HEK293 (cell line): ENCODE measurements at regions not wholly inside any gene's neighbourhood (a gene's known extent, or its start where the extent isn't known, plus 50 kb on each side); places are given as distances from the start of the nearest gene placed in this dataset.

Source experiments
- ZNF133 ChIP-seq: fragments of 450-650 bp; formaldehyde crosslinking; IDR thresholded peaks from 2 replicates; pipeline ENCODE4 v1.5.1; 2016; ENCODE audit warnings: missing biosample characterization, missing genetic modification characterization
- ZNF214 ChIP-seq: fragments of 450-650 bp; formaldehyde crosslinking; IDR thresholded peaks from 2 replicates; pipeline ENCODE4 v1.5.1; 2017; ENCODE audit warnings: missing biosample characterization, mild to moderate bottlenecking, missing genetic modification characterization, borderline replicate concordance
- TF ChIP-seq, protein P1 (sequence below): fragments of 450-650 bp; formaldehyde crosslinking; IDR thresholded peaks from 2 replicates; pipeline ENCODE4 v1.5.1; 2016; ENCODE audit warnings: missing biosample characterization, missing genetic modification characterization
- TF ChIP-seq, protein P2 (sequence below): fragments of 450-650 bp; formaldehyde crosslinking; IDR thresholded peaks from 2 replicates; pipeline ENCODE4 v1.5.1; 2016; ENCODE audit warnings: missing biosample characterization, missing genetic modification characterization
- TF ChIP-seq, protein P3 (sequence below): fragments of 450-650 bp; formaldehyde crosslinking; IDR thresholded peaks from 2 replicates; pipeline ENCODE4 v1.5.1; 2016; ENCODE audit warnings: missing biosample characterization, missing genetic modification characterization
- TF ChIP-seq, protein P4 (sequence below): fragments of 450-650 bp; formaldehyde crosslinking; IDR thresholded peaks from 2 replicates; pipeline ENCODE4 v1.5.1; 2016; ENCODE audit warnings: missing biosample characterization, missing genetic modification characterization

DNA sequence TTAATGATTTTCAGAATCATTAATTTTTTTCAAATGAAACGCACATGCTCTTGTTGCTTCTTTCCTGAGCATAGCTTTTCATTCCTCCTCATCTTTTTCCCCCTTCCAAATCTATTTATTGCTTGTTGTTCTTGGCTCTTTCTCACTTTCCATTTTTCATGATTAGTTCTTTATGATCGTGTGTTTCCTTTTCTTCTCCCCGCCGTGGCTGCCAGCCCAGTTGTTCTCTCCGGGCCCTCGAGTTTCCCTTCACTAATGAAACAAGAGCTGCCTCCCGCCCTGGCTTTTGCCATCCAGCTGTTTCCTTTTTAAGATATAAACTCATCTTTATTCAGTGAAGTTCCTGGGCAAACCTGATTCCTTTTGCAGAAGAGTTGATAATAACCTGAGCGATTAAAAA lies 170.2 kb upstream of the NR2F2 start:
- TF ChIP-seq, protein P1, sequence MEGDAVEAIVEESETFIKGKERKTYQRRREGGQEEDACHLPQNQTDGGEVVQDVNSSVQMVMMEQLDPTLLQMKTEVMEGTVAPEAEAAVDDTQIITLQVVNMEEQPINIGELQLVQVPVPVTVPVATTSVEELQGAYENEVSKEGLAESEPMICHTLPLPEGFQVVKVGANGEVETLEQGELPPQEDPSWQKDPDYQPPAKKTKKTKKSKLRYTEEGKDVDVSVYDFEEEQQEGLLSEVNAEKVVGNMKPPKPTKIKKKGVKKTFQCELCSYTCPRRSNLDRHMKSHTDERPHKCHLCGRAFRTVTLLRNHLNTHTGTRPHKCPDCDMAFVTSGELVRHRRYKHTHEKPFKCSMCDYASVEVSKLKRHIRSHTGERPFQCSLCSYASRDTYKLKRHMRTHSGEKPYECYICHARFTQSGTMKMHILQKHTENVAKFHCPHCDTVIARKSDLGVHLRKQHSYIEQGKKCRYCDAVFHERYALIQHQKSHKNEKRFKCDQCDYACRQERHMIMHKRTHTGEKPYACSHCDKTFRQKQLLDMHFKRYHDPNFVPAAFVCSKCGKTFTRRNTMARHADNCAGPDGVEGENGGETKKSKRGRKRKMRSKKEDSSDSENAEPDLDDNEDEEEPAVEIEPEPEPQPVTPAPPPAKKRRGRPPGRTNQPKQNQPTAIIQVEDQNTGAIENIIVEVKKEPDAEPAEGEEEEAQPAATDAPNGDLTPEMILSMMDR (tag by site-specific recombination): no peak
- TF ChIP-seq, protein P2, sequence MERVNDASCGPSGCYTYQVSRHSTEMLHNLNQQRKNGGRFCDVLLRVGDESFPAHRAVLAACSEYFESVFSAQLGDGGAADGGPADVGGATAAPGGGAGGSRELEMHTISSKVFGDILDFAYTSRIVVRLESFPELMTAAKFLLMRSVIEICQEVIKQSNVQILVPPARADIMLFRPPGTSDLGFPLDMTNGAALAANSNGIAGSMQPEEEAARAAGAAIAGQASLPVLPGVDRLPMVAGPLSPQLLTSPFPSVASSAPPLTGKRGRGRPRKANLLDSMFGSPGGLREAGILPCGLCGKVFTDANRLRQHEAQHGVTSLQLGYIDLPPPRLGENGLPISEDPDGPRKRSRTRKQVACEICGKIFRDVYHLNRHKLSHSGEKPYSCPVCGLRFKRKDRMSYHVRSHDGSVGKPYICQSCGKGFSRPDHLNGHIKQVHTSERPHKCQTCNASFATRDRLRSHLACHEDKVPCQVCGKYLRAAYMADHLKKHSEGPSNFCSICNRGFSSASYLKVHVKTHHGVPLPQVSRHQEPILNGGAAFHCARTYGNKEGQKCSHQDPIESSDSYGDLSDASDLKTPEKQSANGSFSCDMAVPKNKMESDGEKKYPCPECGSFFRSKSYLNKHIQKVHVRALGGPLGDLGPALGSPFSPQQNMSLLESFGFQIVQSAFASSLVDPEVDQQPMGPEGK (tag by site-specific recombination): no peak
- TF ChIP-seq, protein P3, sequence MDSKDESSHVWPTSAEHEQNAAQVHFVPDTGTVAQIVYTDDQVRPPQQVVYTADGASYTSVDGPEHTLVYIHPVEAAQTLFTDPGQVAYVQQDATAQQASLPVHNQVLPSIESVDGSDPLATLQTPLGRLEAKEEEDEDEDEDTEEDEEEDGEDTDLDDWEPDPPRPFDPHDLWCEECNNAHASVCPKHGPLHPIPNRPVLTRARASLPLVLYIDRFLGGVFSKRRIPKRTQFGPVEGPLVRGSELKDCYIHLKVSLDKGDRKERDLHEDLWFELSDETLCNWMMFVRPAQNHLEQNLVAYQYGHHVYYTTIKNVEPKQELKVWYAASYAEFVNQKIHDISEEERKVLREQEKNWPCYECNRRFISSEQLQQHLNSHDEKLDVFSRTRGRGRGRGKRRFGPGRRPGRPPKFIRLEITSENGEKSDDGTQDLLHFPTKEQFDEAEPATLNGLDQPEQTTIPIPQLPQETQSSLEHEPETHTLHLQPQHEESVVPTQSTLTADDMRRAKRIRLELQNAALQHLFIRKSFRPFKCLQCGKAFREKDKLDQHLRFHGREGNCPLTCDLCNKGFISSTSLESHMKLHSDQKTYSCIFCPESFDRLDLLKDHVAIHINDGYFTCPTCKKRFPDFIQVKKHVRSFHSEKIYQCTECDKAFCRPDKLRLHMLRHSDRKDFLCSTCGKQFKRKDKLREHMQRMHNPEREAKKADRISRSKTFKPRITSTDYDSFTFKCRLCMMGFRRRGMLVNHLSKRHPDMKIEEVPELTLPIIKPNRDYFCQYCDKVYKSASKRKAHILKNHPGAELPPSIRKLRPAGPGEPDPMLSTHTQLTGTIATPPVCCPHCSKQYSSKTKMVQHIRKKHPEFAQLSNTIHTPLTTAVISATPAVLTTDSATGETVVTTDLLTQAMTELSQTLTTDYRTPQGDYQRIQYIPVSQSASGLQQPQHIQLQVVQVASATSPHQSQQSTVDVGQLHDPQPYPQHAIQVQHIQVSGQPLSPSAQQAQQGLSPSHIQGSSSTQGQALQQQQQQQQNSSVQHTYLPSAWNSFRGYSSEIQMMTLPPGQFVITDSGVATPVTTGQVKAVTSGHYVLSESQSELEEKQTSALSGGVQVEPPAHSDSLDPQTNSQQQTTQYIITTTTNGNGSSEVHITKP (tag by site-specific recombination): no peak
- no peak for TF ChIP-seq ZNF214
- TF ChIP-seq ZNF133 (tag by site-specific recombination): no peak
- TF ChIP-seq, protein P4, sequence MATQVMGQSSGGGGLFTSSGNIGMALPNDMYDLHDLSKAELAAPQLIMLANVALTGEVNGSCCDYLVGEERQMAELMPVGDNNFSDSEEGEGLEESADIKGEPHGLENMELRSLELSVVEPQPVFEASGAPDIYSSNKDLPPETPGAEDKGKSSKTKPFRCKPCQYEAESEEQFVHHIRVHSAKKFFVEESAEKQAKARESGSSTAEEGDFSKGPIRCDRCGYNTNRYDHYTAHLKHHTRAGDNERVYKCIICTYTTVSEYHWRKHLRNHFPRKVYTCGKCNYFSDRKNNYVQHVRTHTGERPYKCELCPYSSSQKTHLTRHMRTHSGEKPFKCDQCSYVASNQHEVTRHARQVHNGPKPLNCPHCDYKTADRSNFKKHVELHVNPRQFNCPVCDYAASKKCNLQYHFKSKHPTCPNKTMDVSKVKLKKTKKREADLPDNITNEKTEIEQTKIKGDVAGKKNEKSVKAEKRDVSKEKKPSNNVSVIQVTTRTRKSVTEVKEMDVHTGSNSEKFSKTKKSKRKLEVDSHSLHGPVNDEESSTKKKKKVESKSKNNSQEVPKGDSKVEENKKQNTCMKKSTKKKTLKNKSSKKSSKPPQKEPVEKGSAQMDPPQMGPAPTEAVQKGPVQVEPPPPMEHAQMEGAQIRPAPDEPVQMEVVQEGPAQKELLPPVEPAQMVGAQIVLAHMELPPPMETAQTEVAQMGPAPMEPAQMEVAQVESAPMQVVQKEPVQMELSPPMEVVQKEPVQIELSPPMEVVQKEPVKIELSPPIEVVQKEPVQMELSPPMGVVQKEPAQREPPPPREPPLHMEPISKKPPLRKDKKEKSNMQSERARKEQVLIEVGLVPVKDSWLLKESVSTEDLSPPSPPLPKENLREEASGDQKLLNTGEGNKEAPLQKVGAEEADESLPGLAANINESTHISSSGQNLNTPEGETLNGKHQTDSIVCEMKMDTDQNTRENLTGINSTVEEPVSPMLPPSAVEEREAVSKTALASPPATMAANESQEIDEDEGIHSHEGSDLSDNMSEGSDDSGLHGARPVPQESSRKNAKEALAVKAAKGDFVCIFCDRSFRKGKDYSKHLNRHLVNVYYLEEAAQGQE (tag by site-specific recombination): no peak
